WTC11 (cell line): ENCODE measurements at regions not wholly inside any gene's neighbourhood (a gene's known extent, or its start where the extent isn't known, plus 50 kb on each side); places are given as distances from the start of the nearest gene placed in this dataset.

ENCODE experiments used
- CTCF ChIP-seq: fragments of 200-600 bp; IDR thresholded peaks from 2 replicates; pipeline ENCODE4 v1.8.0; 2022; ENCODE audit warnings: antibody characterized with exemption
- JUN ChIP-seq: sonication (generic); formaldehyde crosslinking; IDR thresholded peaks from 2 replicates; pipeline ENCODE4 v1.8.0; 2023; ENCODE audit warnings: mild to moderate bottlenecking, missing genetic modification reagents
- MAX ChIP-seq: sonication (generic); formaldehyde crosslinking; IDR thresholded peaks from 2 replicates; pipeline ENCODE4 v1.8.0; 2022; ENCODE audit warnings: mild to moderate bottlenecking, missing genetic modification reagents

- no peak for TF ChIP-seq CTCF
- no peak for TF ChIP-seq JUN (CRISPR knock-in tag)
- no peak for TF ChIP-seq MAX (CRISPR knock-in tag)
These were observed 50.7 kb upstream of the SERP2 start for GRCh38 chr13:44322928-44323327.
